Body of pancreas (tissue), 4 donors: ENCODE measurements at regions not wholly inside any gene's neighbourhood (a gene's known extent, or its start where the extent isn't known, plus 50 kb on each side); places are given as distances from the start of the nearest gene placed in this dataset.

Source experiments
- ATAC-seq: fragments of 150-250 bp; one replicate; pipeline ENCODE4 v1.9.1; 2016
- DNase-seq, 4 donors: peaks; one replicate each; pipeline ENCODE4 v3.0.0-alpha.2; 2019
- H3K27ac ChIP-seq, 4 donors: fragments of 200-600 bp; sonication (generic); 1 replicate in 3 of 4; 2 replicates in 1 of 4; pipeline versions ENCODE4 v1.5.1 to v1.6.1; 2016 to 2019; ENCODE audit warnings: mild to moderate bottlenecking in 1 of 4, mixed read lengths in 1 of 4, moderate library complexity in 1 of 4
- H3K27me3 ChIP-seq, 2 donors: fragments of 200-600 bp; sonication (generic); one replicate each; pipeline ENCODE4 v1.6.0; 2016; ENCODE audit warnings: mild to moderate bottlenecking in 1 of 2
- H3K36me3 ChIP-seq, 2 donors: fragments of 200-600 bp; sonication (generic); replicated peaks in 1 of 2; 2 replicates each; pipeline ENCODE4 v1.5.1; 2016; ENCODE audit warnings: low read depth in 2 of 2; ENCODE audit not compliant: insufficient read depth in 1 of 2
- H3K4me1 ChIP-seq: fragments of 200-600 bp; sonication (generic); one replicate; pipeline ENCODE4 v1.6.0; 2016
- H3K4me3 ChIP-seq, 2 donors: fragments of 200-600 bp; sonication (generic); 1 replicate in 1 of 2; 2 replicates in 1 of 2; pipeline ENCODE4 v1.5.1; 2016 to 2019
- H3K9me3 ChIP-seq, 3 donors: fragments of 200-600 bp; sonication (generic); 1 replicate in 2 of 3; 2 replicates in 1 of 3; pipeline ENCODE4 v1.5.1; 2016
- CTCF ChIP-seq, 7 experiments: fragments of 450-650 bp in 4 of 7; fragments of 200-600 bp in 3 of 7; sonication (generic) in 3 of 7; IDR thresholded peaks; one replicate each; pipeline ENCODE4 v1.5.1; 2016 to 2019; ENCODE audit warnings: antibody characterized with exemption in 7 of 7
- POLR2A ChIP-seq, 3 donors: fragments of 450-650 bp; IDR thresholded peaks; one replicate each; pipeline ENCODE4 v1.6.1; 2016; ENCODE audit warnings: antibody characterized with exemption in 3 of 3, mild to moderate bottlenecking in 2 of 3
- WGBS, 2 donors: methylation state at CpG; one replicate each; pipeline ENCODE4 v1.1.5; 2017; 5-methylcytosine and 5-hydroxymethylcytosine counted together
- intact Hi-C: fragments of 100-400 bp; cut with DNase I; formaldehyde crosslinking; loops from one replicate; pipeline ENCODE4 v1.15.1; 2023

- Histone ChIP-seq H3K27me3 (no peaks in the 10 kb centered on the region), H3K4me1 (no peaks in the 10 kb centered on the region), H3K4me3 (no peak overlapping the region), H3K36me3 (no peaks in the 10 kb centered on the region), H3K9me3 (no peaks in the 10 kb centered on the region), H3K27ac (no peak overlapping the region)
- ATAC-seq, result no peak
- no peak for TF ChIP-seq POLR2A (IDR thresholded peaks at IDR 0.05)
- TF ChIP-seq CTCF (IDR thresholded peaks at IDR 0.05), result no peak
- DNase-seq, result no peak
- intact Hi-C loops, result no loop called here
Measured at GRCh38 chr9:115232181-115232774, 114.3 kb upstream of the TNC start.

GRCh38 chr9:115234094-115234493 is 116.1 kb upstream of the TNC start:
- H3K4me1 ChIP-seq, result no peaks in the 10 kb centered on the region
- no peak for DNase-seq
- H3K4me3 ChIP-seq, result no peak overlapping the region
- H3K9me3 ChIP-seq, result no peaks in the 10 kb centered on the region
- no peak for ATAC-seq
- H3K36me3 ChIP-seq, result no peaks in the 10 kb centered on the region
- WGBS, 2 donors, result 51 to 54% methylated on average over 2 of the region's 2 CpGs
- no peak for TF ChIP-seq CTCF (IDR thresholded peaks at IDR 0.05)
- TF ChIP-seq POLR2A (IDR thresholded peaks at IDR 0.05), result no peak
- H3K27me3 ChIP-seq, result no peaks in the 10 kb centered on the region
- H3K27ac ChIP-seq, result no peak overlapping the region
- intact Hi-C loops, result no loop called here

- Histone ChIP-seq H3K36me3 (no peaks in the 10 kb centered on the region), H3K27ac (no peak overlapping the region), H3K27me3 (no peaks in the 10 kb centered on the region), H3K9me3 (no peaks in the 10 kb centered on the region), H3K4me1 (no peaks in the 10 kb centered on the region), H3K4me3 (no peak overlapping the region)
- DNase-seq (no peak), ATAC-seq (no peak)
- intact Hi-C loops, result no loop called here
- TF ChIP-seq POLR2A (IDR thresholded peaks at IDR 0.05) (no peak), CTCF (IDR thresholded peaks at IDR 0.05) (no peak)
- WGBS, 2 donors, result 88 to 91% methylated on average over 1 of the region's 1 CpG
Measured at GRCh38 chr9:115235221-115235620, 117.3 kb upstream of the TNC start.

GRCh38 chr9:115237385-115237998 is 119.5 kb upstream of the TNC start:
- 55 to 66% methylated on average over 7 of the region's 7 CpGs for WGBS, 2 donors
- no peak overlapping the region for H3K27ac ChIP-seq
- H3K36me3 ChIP-seq, result no peaks in the 10 kb centered on the region
- H3K4me1 ChIP-seq, result no peaks in the 10 kb centered on the region
- no peaks in the 10 kb centered on the region for H3K27me3 ChIP-seq
- ATAC-seq (no peak), DNase-seq (no peak)
- no peaks in the 10 kb centered on the region for H3K9me3 ChIP-seq
- intact Hi-C loops, result no loop called here
- H3K4me3 ChIP-seq, result no peak overlapping the region
- TF ChIP-seq CTCF (IDR thresholded peaks at IDR 0.05), result no peak
- TF ChIP-seq POLR2A (IDR thresholded peaks at IDR 0.05), result no peak

GRCh38 chr9:115240676-115241075 is 122.7 kb upstream of the TNC start:
- 83 to 91% methylated on average over 1 of the region's 1 CpG for WGBS, 2 donors
- no peaks in the 10 kb centered on the region for H3K4me1 ChIP-seq
- no peaks in the 10 kb centered on the region for H3K27me3 ChIP-seq
- no peak for TF ChIP-seq CTCF (IDR thresholded peaks at IDR 0.05)
- no peaks in the 10 kb centered on the region for H3K9me3 ChIP-seq
- H3K4me3 ChIP-seq, result no peak overlapping the region
- DNase-seq (no peak), ATAC-seq (no peak)
- no peak overlapping the region for H3K27ac ChIP-seq
- no peaks in the 10 kb centered on the region for H3K36me3 ChIP-seq
- intact Hi-C loops, result no loop called here
